A673 (cell line): ENCODE measurements at regions not wholly inside any gene's neighbourhood (a gene's known extent, or its start where the extent isn't known, plus 50 kb on each side); places are given as distances from the start of the nearest gene placed in this dataset.

Source experiments
- CTCF ChIP-seq: fragments of 300-800, 200-600 bp; sonication (generic); conservative IDR thresholded peaks from 2 replicates; pipeline ENCODE4 v1.5.1; 2017; ENCODE audit warnings: low read depth, mild to moderate bottlenecking, antibody characterized with exemption, low read length, moderate library complexity, mixed read lengths
- EZH2 ChIP-seq: fragments of 200-600 bp; sonication (generic); IDR thresholded peaks from 2 replicates; pipeline ENCODE4 v1.6.1; 2017; ENCODE audit warnings: borderline replicate concordance, low read depth, mild to moderate bottlenecking, mixed read lengths, antibody characterized with exemption, low read length; ENCODE audit not compliant: poor library complexity, severe bottlenecking

GRCh38 chr5:27578279-27578678 lies 539.9 kb upstream of the CDH9 start:
- TF ChIP-seq CTCF (no peak), EZH2 (no peak)
